Psoas muscle (tissue), 7 donors: ENCODE measurements at regions not wholly inside any gene's neighbourhood (a gene's known extent, or its start where the extent isn't known, plus 50 kb on each side); places are given as distances from the start of the nearest gene placed in this dataset.
A peak's percentile ranks its signal among the peaks of the same experiment; 100 is the strongest.

Experiments
- ATAC-seq, 4 donors: fragments of 200-7000 bp; cut with Tn5 transposase; one replicate each; pipeline ENCODE4 v1.9.1; 2020; ENCODE audit warnings: moderate library complexity in 3 of 4, mild to moderate bottlenecking in 2 of 4
- DNase-seq, 2 donors: peaks; one replicate each; pipeline ENCODE4 v3.0.0-alpha.2; 2020
- H3K27ac ChIP-seq: fragments of 200-600 bp; one replicate; pipeline ENCODE4 v1.8.0; 2022
- H3K27me3 ChIP-seq, 3 donors: fragments of 200-600 bp in 1 of 3; one replicate each; pipeline versions ENCODE4 v1.6.1 to v1.8.0; 2013 to 2022; ENCODE audit warnings: low read length in 2 of 3, mild to moderate bottlenecking in 2 of 3, moderate library complexity in 1 of 3; ENCODE audit not compliant: insufficient read depth in 3 of 3
- H3K36me3 ChIP-seq, 2 donors: fragments of 200-600 bp in 1 of 2; one replicate each; pipeline versions ENCODE4 v1.6.1 to v1.8.0; 2013 to 2022; ENCODE audit warnings: low read depth in 1 of 2, mild to moderate bottlenecking in 1 of 2, moderate library complexity in 1 of 2; ENCODE audit not compliant: insufficient read depth in 1 of 2
- H3K4me1 ChIP-seq: fragments of 200-600 bp; one replicate; pipeline ENCODE4 v1.8.0; 2022
- H3K4me3 ChIP-seq: fragments of 200-600 bp; one replicate; pipeline ENCODE4 v1.8.0; 2022; ENCODE audit warnings: mild to moderate bottlenecking
- H3K9me3 ChIP-seq: fragments of 200-600 bp; one replicate; pipeline ENCODE4 v1.8.0; 2022
- CTCF ChIP-seq: fragments of 200-600 bp; IDR thresholded peaks from one replicate; pipeline ENCODE4 v1.8.0; 2022; ENCODE audit warnings: antibody characterized with exemption
- WGBS, 3 donors: extraction: QIAGEN DNeasy Blood & Tissue Kit; methylation state at CpG; one replicate each; pipeline versions ENCODE4 v1.1.6 to v1.1.7; 2013; 5-methylcytosine and 5-hydroxymethylcytosine counted together
- intact Hi-C, 2 donors: fragments of 100-400 bp; cut with DNase I; formaldehyde crosslinking; loops; one replicate each; pipeline versions ENCODE4 v1.11.0 to v1.14.2; 2022
- donor health status: healthy with polysubstance abuse.
- donor health status: DM: no; HTN: no; CAD: no; lungs with moderate emphysema.
- donor health status: Bipolar disorder and iron deficiency.
- donor health status: healthy.
- donor health status: DM: yes; HTN: yes; CAD: no.
- donor health status: DM: no; HTN: no; CAD: no.
- donor health status: DM: yes; HTN: yes; CAD: no.

- no peak for ATAC-seq
- TF ChIP-seq CTCF, result no peak
- Histone ChIP-seq H3K27me3 (no peaks in the 10 kb centered on the region), H3K36me3 (no peaks in the 10 kb centered on the region), H3K4me1 (no peaks in the 10 kb centered on the region), H3K9me3 (peaks cover 6% of the 10 kb centered on the region), H3K4me3 (no peak overlapping the region), H3K27ac (no peak overlapping the region)
- WGBS, 3 donors, result 83 to 100% (median 98%) methylated on average over 1 of the region's 1 CpG
- intact Hi-C loops, result no loop called here
- DNase-seq, result no peak
Observed at GRCh38 chr15:69556344-69556743, 103.7 kb downstream of the RPLP1 start.

GRCh38 chr15:69557020-69557706 is 104.5 kb downstream of the RPLP1 start:
- ATAC-seq (peak in 3 of 4 donors; percentile 39 to 62 (median 44)), DNase-seq (no peak)
- WGBS, 3 donors, result 80 to 91% (median 85%) methylated on average over 5 of the region's 5 CpGs
- H3K4me3 ChIP-seq, result no peak overlapping the region
- TF ChIP-seq CTCF, result no peak
- intact Hi-C loops, result no loop called here
- no peaks in the 10 kb centered on the region for H3K36me3 ChIP-seq
- peaks cover 2% of the 10 kb centered on the region for H3K9me3 ChIP-seq
- no peaks in the 10 kb centered on the region for H3K27me3 ChIP-seq
- H3K27ac ChIP-seq, result no peak overlapping the region
- no peaks in the 10 kb centered on the region for H3K4me1 ChIP-seq

DNA sequence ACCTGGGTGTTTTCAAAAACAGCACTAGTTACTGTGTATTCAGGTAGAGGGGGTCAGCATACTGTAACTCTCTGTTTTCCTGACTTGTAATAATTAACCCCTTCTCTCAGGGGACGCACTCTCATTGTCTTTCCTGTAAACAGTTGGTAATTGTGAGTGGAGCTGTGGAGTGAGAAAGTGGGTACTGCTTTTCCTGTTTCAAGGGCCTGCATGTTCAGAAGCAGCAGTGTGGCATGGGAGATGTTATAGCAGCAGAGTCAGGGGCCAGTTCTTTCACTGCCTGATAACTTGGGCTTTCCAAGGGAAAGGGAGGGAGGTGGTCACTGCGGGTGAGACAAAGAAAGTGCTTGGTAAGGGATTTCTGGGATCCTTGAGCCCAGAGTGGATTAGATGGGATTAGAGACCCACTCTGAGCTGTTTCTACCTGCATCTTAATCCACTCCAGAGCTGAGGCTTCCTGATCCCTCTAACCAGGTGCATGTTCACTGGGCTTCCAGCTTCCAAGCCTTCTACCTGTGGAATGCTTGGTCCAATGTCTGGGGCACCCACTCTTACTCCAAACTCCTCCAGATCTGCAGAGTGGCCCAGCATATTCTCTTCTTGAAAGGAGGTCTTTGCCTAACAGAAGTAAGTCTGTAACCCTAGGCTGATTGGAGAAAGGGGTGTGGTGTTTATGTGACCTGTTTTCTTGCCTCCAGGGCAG is 105.2 kb downstream of the RPLP1 start:
- ATAC-seq, result no peak
- no peaks in the 10 kb centered on the region for H3K4me1 ChIP-seq
- H3K27me3 ChIP-seq, result no peaks in the 10 kb centered on the region
- no peaks in the 10 kb centered on the region for H3K36me3 ChIP-seq
- no peak overlapping the region for H3K4me3 ChIP-seq
- WGBS, 3 donors, result 81 to 89% (median 85%) methylated on average over 2 of the region's 2 CpGs
- no peak for DNase-seq
- H3K9me3 ChIP-seq, result no peaks in the 10 kb centered on the region
- TF ChIP-seq CTCF, result no peak
- intact Hi-C loops, result no loop called here
- no peak overlapping the region for H3K27ac ChIP-seq

DNA sequence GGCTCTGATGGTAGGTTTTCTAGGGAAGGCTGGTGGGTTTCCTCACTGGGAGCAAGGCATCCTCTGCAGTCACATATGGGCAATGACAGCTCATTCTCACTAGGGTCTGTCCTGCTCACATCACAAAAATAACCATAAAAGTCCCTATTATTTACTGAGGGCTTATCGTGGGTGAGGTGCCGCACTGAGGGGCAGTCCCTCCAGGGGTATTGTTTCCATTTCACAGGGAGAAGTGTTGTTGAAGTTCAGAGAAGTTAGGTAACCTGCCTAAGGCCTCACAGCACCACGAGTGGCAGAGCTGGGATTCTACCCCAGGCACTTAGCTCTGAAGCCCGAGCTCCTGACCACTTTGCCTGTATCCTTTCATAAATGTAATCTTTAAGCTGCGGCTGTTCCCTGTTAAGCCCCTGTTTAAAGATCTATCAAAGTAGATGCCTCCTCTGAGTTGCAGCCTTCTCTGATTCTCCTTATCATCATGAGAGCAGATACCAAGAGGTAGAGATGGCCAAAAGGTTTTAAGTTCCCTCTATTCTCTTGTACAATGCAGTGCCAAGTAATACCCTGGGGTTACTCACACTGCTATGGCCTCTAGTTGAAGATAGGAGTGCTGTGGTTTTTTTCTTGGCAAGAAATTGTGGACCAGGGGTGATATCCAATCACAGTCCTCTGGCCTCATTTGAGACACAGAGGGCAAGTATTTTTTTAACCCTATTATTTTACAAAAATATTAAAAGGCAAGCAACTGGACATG is 107.0 kb downstream of the RPLP1 start:
- ATAC-seq (no peak), DNase-seq (no peak)
- Histone ChIP-seq H3K4me1 (no peaks in the 10 kb centered on the region), H3K27ac (no peak overlapping the region), H3K36me3 (no peaks in the 10 kb centered on the region), H3K9me3 (no peaks in the 10 kb centered on the region), H3K27me3 (no peaks in the 10 kb centered on the region), H3K4me3 (no peak overlapping the region)
- 71 to 85% (median 72%) methylated on average over 5 of the region's 5 CpGs for WGBS, 3 donors
- intact Hi-C loops, result no loop called here
- no peak for TF ChIP-seq CTCF
